C1 segment of cervical spinal cord (tissue), 14 donors: ENCODE measurements at regions not wholly inside any gene's neighbourhood (a gene's known extent, or its start where the extent isn't known, plus 50 kb on each side); places are given as distances from the start of the nearest gene placed in this dataset.

Source experiments
- DNase-seq, 14 donors: peaks; one replicate each; lab custom pipeline; 2025; lab: John Stamatoyannopoulos, UW

DNA sequence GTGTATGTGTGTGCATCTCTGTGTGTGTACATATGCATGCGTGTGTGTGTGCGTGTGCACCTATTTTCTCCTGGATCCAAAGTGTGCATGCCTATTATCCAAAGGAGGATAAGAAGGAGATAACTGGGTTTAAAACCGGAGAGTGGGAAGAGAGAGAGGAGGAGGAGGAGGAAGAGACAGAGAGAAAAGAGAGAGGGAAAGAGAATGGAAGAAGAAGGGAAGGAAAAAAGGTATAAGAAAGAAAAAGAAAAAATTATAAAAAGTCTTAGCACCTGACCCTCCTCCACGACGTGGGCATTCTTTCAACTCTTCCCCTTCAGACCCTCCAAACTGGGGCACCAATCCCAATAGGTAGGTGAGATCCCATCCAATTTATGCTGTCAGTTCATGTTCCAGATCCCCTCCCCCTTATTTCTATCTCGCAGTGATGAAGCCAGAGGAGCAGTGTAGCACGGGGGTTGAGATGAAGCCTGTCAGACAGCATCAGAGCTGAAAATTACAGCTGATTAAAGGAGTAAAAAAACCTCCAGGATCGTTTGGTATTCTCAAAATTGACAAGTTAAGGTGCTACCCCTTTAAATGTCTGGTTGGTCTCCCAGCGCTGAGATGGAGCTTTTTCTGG, 386.7 kb upstream of the ATP5MC3 start:
- no peak for DNase-seq

GRCh38 chr2:175567435-175568061, 386.0 kb upstream of the ATP5MC3 start:
- DNase-seq = no peak

- no peak for DNase-seq
These were observed 379.1 kb upstream of the ATP5MC3 start for GRCh38 chr2:175560521-175561169.

DNA sequence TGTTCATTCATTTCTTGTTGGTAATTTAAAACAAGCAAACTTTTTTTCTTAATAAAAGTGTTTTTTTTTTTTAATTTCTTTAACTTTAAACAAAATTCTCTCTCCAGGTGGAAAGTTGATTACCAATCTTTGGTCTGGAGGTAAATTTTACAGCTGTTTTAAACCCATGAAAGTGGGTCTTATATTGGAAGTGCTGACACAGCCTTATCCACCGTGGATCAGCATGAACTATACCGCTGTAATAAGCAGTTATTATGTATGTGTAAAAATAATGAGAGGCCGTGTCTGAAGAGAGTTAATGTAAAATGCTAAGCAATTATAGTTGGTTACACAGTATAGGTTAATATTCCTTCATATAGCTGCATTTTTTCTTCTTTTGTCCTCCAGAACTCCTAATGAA, 378.1 kb upstream of the ATP5MC3 start:
- DNase-seq = no peak

DNA sequence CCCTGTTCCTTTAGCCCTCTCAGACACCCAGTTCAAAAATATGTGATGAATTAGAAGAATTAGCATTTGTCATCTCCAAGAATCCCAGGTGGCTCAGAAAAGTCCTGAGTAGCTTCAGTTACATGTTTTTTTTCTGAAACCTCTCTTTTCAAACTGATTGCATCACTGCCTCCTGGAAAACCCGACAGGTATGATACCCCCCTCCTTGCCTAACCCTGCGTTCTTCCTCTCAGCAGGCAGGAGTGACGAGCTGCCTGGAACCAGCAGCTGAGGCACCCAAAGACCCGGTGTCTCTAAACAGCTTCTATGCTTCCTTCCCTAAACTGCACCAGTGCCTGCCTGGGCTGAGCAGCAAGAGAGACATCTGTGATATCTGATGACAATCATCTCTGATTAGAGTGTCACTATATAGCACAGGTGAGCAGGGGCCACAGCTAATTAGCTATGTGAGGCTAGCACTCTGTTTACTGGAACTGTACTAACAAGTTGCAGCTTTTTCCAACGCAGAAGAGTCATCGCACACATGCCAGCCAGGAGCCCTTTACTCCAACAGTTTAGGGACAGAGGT, 376.4 kb upstream of the ATP5MC3 start:
- no peak for DNase-seq

DNA sequence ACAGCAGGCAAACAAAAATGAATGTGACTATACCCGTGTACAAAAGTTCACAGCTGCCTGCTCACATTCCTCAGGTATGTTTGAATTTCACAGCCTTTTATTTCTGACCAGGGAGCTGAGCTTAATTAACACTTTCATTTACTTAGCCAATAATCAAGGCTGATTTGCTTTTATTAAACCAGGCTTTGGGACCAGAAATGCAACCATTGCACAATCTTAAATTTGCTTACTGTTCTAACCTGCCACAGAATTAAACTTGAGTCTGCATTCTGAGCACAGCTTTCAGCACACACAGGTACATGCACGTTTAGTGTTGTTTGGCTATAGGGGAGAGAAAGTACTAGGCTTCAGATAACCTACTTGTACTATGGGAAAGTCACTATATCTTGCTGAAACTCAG, 372.4 kb upstream of the ATP5MC3 start:
- no peak for DNase-seq

DNA sequence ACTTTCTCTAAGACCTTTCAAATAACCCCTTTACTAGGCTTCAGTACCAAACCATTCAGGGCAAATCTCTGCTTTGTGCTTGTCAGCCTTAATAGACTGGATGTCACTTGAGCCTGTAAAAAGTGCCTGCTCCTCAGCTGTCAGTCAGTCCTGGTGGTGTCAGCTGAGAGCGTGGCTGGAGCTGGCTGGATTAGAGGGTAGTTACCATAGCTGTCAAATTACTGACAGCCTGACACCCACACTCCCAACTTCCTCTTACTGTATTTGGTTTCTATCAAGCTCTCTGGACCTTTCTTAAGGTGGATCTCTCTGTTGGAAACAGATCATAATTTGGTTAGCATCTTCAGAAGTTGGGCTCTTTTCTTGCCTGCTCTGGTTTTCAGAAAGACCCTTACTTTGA, 371.4 kb upstream of the ATP5MC3 start:
- DNase-seq = no peak

GRCh38 chr2:175540421-175540820, 358.9 kb upstream of the ATP5MC3 start:
- no peak for DNase-seq

DNA sequence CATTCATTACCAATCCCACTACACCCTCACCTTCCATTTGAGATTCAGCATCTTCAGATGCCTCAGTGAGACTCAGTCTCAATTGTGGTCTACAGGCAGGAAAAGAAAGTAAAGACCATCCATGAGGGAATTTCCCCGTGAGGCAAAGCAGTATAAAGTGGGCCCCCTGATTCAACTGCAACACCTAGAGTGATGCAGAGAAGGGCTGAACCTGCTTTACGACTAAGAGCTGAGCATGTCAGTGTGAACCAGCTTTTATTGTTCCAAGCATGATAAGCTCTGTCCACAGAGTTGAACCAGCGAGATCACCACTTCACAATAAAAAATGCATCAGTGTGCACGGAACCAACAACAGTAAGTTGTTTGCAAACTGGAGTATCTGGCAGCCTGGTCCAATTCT, 357.6 kb upstream of the ATP5MC3 start:
- DNase-seq = no peak

DNA sequence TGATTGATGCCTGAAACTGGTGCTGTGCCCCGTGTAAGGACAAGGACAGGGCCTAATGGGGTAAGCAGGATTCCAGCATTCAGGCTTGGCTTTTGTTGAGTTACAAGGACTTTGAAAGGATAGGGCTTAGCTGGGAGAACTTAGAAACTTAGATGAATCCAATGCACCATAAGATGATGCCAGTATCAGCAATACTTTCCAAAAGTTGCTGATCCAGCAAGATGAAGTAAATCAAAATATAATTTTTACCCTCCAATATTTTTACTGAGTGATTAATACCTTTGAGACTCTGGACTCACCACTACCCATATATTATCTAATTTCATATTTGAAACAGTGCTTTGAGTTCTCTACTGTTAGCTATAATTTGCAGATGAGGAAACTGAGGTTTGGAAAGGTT, 354.5 kb upstream of the ATP5MC3 start:
- DNase-seq = no peak

DNA sequence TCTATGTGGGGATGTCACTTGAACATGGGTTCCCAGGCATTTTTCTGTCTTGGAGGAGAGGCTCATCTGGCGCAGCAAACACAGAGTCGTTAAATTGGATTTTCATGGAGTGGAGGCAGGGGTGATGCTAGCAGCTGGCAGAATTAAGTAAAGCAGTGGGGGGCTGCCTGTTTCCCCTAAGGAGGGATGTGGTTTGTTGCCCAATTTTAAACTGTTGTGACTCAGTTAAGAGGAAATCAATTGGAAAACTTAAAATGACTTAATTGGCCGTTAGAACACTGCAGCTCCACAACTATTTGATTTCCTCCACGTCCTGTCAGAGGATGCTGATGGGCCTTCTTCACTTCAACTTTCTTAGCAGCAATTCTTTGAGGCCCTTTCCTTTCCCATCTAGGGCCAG, 354.1 kb upstream of the ATP5MC3 start:
- no peak for DNase-seq

DNA sequence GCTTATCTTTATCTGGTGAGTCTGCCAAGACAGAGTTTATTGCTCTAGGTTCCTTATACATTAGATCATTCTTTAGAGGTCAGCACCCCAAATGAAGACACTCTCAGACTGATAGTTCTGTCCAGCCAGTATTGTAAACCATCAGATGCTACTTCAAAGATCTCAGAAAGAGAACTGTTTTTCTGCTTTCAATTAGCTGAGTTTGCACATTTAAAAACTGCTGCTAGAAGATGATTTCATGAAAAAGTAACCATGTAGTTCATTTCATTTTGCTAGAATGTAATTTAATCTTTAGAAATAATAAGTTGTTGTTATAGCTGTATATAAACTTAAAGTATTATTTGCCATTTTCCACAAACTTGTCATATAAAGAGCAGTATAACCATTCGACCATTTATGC, 344.5 kb upstream of the ATP5MC3 start:
- no peak for DNase-seq

- DNase-seq = no peak
These were observed 341.5 kb upstream of the ATP5MC3 start for GRCh38 chr2:175523001-175523400.

- DNase-seq = no peak
These were observed 336.7 kb upstream of the ATP5MC3 start for GRCh38 chr2:175518206-175518605.

GRCh38 chr2:175516555-175516954, 335.0 kb upstream of the ATP5MC3 start:
- DNase-seq = no peak

DNA sequence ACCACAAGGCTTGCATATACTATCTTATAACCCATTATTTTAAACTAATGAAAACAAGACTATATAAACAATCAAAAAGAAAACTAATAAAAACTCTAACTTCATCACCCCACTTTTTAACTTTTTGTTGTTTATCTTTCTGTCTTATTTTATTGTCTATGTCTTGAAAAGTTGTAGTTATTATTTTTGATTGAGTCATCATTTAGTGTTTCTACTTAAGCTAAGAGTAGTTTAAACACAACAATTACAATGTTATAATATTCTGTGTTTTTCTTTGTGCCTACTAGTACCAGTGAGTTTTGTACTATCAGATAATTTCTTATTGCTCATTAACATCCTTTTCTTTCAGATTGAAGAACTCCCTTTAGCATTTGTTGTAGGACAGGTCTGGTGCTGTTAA, 318.7 kb upstream of the ATP5MC3 start:
- no peak for DNase-seq

- no peak for DNase-seq
These were observed 308.9 kb upstream of the ATP5MC3 start for GRCh38 chr2:175490360-175490791.

GRCh38 chr2:175478096-175478768, 296.7 kb upstream of the ATP5MC3 start:
- no peak for DNase-seq

DNA sequence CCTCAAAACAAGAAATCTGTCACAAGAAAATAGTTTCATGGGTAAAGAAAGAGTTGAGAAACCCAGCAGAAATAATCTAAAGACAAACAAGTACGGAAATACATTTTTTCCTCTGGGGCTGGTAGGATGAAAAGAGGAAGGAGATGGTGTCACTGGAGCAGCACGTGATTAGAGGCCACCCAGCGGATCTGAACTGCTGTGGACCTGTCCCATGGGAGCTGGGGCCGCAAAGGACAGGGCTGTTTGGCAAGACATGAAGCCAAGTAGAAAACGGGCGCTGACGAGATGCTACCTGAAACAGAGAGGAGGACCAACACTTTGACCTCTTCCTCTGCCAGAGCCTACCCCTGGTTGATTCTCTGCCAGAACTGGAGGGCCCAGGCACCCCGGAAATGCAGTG, 295.4 kb upstream of the ATP5MC3 start:
- DNase-seq = no peak

- no peak for DNase-seq
These were observed 294.9 kb upstream of the ATP5MC3 start for GRCh38 chr2:175476374-175476773.

DNA sequence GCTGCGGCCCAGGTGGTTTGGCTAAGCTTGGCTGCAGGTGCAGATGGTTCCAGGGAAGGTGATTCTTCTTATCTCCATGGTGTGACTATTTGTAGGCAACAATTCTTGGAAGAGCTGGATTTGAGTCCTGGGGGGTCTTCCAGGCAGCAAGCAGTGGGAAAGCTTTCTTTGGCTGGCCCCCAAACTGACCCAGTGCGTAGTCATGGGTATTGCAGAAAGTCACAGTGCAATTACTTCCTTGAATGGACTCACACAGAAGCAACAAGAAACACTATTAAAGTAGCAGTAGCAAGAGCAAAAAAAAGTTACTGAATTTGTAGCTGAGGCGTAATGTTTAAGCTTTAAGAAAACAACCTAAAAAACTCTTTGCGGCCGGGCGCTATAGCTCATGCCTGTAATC, 293.6 kb upstream of the ATP5MC3 start:
- no peak for DNase-seq

DNA sequence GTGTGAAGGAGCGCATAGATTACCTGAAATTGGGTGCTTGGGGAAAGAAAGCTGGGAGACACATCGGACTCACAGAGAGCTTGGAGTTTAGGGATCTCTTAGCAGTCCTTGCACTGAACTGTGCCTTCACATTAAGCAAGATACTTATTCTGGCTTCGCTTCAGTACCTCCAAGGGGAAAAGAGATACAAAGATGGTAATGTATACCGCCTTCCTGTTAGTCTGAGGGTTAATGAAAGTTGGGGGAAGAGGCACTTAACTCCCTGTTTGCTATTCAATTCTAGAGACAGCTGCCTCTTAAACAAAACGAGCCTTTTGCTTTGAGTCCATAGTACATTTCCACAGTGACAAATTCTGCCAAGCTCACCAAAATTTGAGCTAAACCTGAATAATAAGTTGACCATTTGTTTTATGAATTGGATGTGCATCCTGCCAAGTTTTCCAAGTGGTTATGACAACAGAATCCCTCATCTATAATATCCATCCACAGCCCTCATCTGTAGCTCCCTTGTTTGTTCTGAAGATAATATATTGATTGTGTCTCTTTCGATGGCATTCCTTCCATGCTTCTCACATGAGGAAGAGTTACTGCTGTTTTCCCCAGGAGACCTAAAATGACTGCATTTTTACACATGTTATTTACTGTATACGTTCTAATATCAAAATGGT, 287.1 kb upstream of the ATP5MC3 start:
- DNase-seq = no peak
